Hematopoietic multipotent progenitor cell treated with erythropoietin and hydrocortisone succinate and interleukin-3 and kit ligand, for 6 days (in vitro differentiated cells): ENCODE measurements at regions not wholly inside any gene's neighbourhood (a gene's known extent, or its start where the extent isn't known, plus 50 kb on each side); places are given as distances from the start of the nearest gene placed in this dataset.
"Not testable (repeated sequence)": the region's sequence is repeated elsewhere in the genome, so short reads cannot be mapped to it uniquely, and the experiment has no call there.

Experiments
- DNase-seq: peaks from one replicate; pipeline ENCODE4 v3.0.0-alpha.2; 2015

GRCh38 chr10:44569193-44570091, 184.5 kb upstream of the CXCL12 start:
- no peak for DNase-seq

DNA sequence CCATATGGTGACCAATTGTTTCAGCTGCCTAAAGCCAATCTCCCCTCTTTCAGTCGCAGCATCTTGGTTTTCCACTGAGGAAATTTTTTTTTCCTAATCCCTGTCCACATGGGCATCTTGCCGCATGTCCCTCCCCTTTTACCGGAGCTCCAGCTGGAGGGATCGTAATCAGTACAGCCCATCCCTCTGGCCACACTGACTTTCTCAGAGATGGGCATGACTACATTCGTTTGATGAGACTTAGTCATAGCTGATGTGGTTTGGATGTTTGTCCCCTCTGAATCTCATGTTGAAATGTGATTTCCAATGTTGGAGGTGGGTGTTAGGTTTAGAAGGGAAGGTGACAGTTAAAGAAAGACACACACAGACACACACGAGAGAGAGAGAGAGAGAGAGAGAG, 186.8 kb upstream of the CXCL12 start:
- DNase-seq, result no peak

- DNase-seq, result no peak
Measured at GRCh38 chr10:44572146-44572545, 187.2 kb upstream of the CXCL12 start.

DNA sequence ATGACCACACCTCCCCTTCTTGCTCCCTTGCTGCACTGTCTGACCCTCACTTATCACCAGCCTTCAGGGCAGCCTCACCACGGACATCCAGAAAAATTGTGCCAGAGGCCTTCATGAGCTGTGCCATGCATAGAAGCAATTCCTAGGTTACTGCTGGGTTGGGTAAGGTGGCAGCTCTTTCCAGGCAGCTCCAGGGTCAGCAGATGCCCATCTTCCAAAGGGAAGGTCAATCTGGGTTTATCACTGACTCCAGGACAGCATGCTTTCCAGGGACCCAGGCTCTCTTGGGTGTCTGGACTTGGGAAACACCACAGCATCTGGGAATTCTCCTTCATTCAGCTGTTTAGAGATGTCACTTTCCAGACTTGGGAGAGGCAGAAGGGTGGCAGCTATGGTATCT, 188.9 kb upstream of the CXCL12 start:
- no peak for DNase-seq

- no peak for DNase-seq
Measured at GRCh38 chr10:44574596-44575480, 189.9 kb upstream of the CXCL12 start.

DNA sequence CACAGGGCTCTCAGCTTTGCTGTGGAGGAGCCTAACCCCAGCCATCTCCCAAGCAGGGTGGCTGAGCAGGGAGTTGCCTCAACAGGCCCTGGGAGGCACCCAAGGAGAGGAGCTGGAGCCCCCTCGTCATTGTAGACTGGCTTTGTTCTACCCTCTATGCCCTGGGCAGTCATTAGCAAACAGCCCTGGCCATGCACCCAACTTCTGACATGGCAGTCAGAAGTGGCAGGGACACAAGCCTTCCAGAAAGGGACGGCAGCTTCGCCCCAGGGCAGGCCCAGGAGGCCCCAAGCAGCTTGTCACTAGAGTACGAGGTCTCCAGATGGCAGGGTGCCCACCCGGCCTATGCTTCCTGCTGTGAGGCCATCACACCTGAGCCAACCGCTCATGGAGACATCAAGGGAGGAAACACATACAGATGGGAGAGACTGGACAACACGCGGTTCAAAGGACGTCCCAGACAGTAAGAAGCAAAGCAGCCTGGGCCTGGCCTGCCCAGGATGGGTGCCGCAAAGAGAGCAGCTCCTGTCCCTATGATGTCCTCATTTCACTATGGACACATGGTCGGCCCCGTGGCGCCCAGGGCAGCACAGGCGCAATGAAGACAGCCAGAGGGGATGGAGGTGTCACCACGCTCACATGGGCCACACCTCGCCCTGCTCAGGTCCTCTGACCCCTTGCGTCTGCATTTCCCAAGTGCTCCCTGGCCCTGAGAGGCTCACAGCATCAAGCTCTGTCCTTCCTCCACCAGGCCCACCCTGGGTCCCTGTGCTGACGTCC, 190.9 kb upstream of the CXCL12 start:
- no peak for DNase-seq

DNA sequence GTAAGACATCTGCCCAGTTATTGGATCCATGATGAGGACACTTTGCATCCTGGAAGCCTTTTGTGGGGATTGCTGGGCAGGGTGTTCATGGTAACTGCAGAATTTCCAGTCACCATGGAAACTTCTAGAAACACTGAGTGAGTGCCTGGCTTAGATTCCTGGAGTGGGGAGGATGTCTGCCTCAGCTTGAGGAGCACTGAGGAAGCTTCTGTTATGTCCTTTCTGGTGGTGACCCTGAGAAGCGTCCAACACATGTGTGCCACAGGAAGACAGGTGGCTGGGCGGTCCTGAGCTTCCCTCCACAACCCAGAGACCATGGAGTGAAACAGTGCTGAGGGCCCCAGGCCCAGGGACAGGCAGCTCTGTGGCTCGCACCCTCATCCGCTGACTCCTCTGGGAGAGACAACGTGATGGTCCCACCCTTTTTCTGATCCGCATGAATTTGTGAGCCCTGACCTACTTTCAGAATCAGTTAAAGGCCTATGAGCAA, 191.8 kb upstream of the CXCL12 start:
- no peak for DNase-seq

GRCh38 chr10:44577533-44577932, 192.6 kb upstream of the CXCL12 start:
- no peak for DNase-seq

DNA sequence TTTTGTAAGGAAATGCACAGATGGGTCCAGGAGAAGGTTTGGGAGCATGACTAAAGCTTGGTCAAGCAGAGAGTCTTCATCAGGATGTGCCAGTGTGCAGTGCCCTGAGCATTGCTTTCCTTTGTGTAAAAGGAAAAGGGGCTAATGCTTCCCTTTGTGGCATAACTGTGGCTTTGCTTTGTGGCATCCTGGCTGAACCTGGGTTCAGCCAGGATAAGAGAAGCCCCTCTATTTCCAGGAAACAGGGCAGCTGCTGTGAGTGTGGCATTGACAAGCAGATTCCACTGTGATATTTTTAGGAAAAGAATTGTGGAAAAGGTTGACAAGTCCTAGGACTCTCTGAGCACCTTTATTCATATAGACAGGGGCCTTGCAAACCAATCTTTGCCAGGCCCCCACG, 193.4 kb upstream of the CXCL12 start:
- DNase-seq, result no peak

DNA sequence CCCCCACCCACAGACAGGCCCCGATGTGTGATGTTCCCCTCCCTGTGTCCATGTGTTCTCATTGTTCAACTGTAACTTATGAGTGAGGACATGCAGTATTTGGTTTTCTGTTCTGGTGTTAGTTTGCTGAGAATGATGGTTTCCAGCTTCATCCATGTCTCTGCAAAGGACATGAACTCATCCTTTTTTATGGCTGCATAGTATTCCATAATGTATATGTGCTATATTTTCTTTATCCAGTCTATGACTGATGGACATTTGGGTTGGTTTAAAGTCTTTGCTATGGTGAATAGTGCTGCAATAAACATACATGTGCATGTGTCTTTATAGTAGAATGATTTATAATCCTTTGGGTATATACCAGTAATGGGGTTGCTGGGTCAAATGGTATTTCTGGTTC, 194.1 kb upstream of the CXCL12 start:
- not testable (repeated sequence) for DNase-seq

DNA sequence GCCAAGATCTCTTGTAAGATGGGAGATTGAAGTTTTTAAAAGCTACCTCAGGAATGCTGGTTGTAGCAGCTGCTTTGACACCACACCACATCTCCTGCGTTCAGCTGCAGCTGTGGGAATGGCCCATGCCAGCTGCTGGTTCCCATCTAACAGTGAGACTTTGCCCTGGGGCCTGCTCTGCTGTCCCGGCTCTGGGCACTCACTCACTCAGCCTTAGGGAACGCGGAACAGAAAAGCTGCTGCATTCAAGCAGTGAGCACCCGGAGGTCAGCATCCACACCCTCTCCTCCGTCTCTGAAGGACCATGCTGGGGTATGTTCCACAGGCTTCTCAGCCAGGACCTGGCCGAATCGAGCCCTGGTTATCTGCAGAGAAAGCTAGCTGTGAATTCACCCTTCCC, 197.1 kb upstream of the CXCL12 start:
- no peak for DNase-seq

DNA sequence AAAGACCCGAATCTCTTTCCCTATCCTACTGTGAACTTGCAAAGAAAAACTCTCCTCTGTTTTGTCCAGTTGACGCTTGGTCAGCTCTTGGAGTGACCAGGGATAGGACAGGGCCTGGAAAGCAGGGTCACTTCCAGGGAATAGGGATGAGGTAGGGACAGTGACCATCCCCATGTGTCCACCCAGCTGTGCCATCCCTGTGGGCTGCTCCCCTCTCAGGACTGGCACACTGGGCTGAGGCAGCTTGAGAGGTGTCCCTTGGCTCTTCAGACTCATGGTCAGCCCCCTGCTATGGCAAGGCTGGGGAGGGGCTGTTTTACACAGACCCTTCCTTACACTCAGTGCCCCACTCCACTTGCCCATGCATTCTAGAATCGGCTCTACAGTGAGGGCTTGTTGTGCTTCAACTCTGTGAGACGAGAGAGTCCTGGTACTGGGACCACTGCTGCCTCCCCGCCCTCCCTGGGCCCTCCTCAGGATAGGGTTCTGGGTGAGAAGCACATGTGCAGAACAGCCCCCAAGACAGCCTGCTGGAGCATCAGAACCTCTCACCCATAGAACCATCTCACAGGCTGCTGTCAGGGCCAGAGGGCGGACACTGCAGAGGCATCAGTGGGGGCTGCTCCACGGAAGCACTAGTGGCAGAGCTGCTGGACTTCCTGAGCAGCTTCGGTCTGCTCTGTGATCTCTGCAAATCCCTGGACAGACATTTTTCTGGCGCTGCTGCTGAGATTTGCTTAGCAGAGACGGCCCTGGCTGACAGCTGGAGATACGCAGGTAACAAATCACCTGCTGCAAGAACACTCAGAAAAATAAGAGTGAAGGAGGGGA, 202.8 kb upstream of the CXCL12 start:
- DNase-seq, result no peak

DNA sequence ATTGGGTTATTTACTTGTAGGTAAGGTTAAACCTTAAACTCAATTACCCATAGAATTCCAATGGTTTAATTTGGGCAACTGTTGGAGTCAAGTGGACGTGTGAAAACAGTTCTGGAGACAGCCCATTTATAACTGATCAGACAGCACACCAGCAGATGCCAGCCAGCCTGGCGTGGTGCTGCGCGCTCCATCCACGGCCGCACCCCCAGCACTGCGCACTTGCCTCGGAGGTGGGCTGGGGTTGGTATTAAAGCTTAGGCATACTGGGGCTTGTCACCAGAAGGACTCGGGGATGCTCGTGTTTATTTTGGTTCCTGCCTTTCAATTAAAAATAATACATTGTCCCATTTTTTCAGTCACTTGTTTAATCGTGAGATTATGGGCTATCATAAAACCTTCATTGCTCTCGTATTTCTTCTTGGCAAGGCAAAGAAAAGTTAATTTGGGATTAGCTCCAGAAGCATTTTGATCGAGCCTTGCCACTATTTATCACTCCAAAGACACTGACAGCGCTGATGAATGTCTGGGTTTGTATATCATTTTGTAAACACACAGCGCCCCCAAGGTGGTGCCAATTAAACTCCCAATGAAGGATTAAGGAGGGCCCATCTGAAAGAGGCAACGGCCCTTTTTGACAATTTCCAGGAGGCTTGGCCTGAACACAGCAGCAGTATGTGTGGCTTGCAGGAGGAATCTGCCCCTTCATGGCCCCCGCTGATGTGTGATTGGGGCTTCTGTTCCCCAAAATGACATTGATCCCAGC, 204.5 kb upstream of the CXCL12 start:
- no peak for DNase-seq

- DNase-seq, result no peak
Measured at GRCh38 chr10:44589944-44590449, 205.1 kb upstream of the CXCL12 start.

- DNase-seq, result no peak
Measured at GRCh38 chr10:44591911-44592310, 207.0 kb upstream of the CXCL12 start.

DNA sequence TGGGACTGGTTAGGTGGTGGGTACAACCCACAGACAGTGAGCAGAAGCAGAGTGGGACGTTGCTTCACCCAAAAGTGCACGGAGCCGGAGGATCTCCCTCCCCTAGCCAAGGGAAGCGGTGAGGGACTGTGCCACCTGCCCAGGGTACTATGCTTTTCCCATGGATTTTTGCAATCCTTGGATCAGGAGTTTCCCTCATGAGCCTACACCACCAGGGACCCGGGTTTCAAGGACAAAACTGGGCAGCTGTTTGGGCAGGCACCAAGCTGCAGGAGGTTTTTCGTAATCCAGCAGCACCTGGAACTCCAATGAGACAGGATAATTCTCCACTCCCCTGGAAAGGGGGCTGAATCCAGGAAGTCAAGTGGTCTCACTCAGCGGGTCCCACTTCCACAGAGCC, 209.1 kb upstream of the CXCL12 start:
- DNase-seq, result no peak

- no peak for DNase-seq
Measured at GRCh38 chr10:44607116-44607515, 222.2 kb upstream of the CXCL12 start.

- DNase-seq, result no peak
Measured at GRCh38 chr10:44618910-44619309, 234.0 kb upstream of the CXCL12 start.

DNA sequence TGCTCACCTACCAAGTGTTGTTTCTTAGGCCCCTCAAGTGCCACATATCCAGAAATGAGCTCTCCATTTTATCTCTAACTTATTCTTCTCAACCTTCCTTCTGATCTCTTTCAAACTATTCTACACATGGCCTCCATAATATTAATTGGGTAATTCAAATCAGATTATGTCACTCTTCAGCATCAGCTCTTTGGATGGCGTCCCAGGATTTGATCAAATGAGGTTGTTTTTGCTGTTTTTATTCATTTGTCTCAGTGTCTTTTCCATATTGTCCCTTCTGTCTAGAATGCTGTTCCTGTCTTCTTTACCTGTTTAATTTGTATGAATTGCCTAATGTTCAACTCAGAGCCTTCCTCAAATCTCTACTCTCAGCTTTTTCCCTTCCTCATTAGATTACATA, 234.6 kb upstream of the CXCL12 start:
- no peak for DNase-seq

- DNase-seq, result no peak
Measured at GRCh38 chr10:44619975-44620374, 235.1 kb upstream of the CXCL12 start.
